C4-2B (cell line): ENCODE measurements at regions not wholly inside any gene's neighbourhood (a gene's known extent, or its start where the extent isn't known, plus 50 kb on each side); places are given as distances from the start of the nearest gene placed in this dataset.

Experiments
- CTCF ChIP-seq: fragments of 450-650 bp; conservative IDR thresholded peaks from 2 replicates; pipeline ENCODE4 v1.5.1; 2017; ENCODE audit warnings: mild to moderate bottlenecking
- ZFX ChIP-seq: fragments of 450-650 bp; IDR thresholded peaks from 2 replicates; pipeline ENCODE4 v1.6.1; 2017

GRCh38 chr22:27507935-27508526 is 293.5 kb downstream of the MN1 start:
- TF ChIP-seq CTCF (no peak), ZFX (no peak)
